ENCODE measurements at regions not wholly inside any gene's neighbourhood (a gene's known extent, or its start where the extent isn't known, plus 50 kb on each side); places are given as distances from the start of the nearest gene placed in this dataset.

DNA sequence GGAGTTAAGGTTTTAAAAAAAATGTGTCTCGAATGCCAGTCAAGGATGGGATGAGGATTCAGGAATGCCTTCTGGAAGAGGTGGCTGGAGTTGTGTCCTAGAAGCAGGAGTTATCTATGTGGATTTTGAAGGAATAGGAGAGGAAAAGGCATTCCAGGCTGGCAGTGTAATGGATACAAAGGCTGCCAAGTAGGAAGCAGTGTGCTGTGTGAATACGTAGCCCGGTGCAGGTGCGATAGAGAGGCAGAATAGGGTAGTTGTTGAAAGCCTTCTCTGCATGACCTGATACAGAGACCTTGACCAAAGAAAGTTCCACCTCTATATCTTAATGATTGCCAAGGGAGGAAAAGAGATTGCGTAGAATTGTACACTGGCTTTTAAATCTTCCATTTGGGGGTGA is 128.1 kb upstream of the ITGB1 start:
- Histone ChIP-seq H3K4me2 (ENCODE audit: insufficient read depth, low read length) (no peak overlapping the region), H3K36me3 (ENCODE audit: control insufficient read depth in 2 of 2, extremely low read depth in 1 of 2, insufficient read depth in 2 of 2, low read length in 2 of 2) (no peaks in the 10 kb centered on the region), H2AFZ (ENCODE audit: low read depth, low read length) (no peak overlapping the region), H3K9me1 (replicated peaks; ENCODE audit: control insufficient read depth, extremely low read depth, insufficient read depth, low read length) (no peaks in the 10 kb centered on the region), H3K9ac (replicated peaks; ENCODE audit: extremely low read depth, insufficient read depth, low read length) (no peak overlapping the region), H4K20me1 (replicated peaks; ENCODE audit: control insufficient read depth, extremely low read depth, insufficient read depth, low read length) (no peaks in the 10 kb centered on the region), H3K27ac (ENCODE audit: insufficient read depth, low read depth, low read length) (no peak overlapping the region), H3K4me3 (replicated peaks in 1 of 3; ENCODE audit: insufficient read depth in 1 of 3, low read depth in 1 of 3, low read length in 3 of 3) (no peak overlapping the region), H3K79me2 (ENCODE audit: control insufficient read depth, insufficient read depth, low read length) (no peaks in the 10 kb centered on the region), H3K9me3 (replicated peaks; ENCODE audit: control insufficient read depth, insufficient read depth, low read length) (no peaks in the 10 kb centered on the region), H3K27me3 (ENCODE audit: control insufficient read depth in 2 of 2, insufficient read depth in 2 of 2, low read length in 2 of 2) (peaks cover 0 to 1% of the 10 kb centered on the region in 2 experiments), H3K4me1 (ENCODE audit: control insufficient read depth, extremely low read depth, insufficient read depth, low read length) (no peaks in the 10 kb centered on the region)
- dilution Hi-C loops (cut with MboI; ENCODE audit: extremely low pct_ligation_motif_present, low sequenced_read_pairs) (no loop called here), intact Hi-C loops (cut with micrococcal nuclease) (no loop called here)
- ChIA-PET POLR2A (no interaction called here), CTCF (no interaction called here)
- TF ChIP-seq POLR2AphosphoS5 (IDR thresholded peaks at IDR 0.05; ENCODE audit: insufficient read depth, low read depth, low read length) (no peak), CTCF (IDR thresholded peaks at IDR 0.05; ENCODE audit: extremely low read depth in 1 of 2, insufficient read depth in 1 of 2, low read depth in 1 of 2, low read length in 2 of 2) (no peak), MYC (IDR thresholded peaks at IDR 0.05; ENCODE audit: low read depth, low read length) (no peak), GATA2 (IDR thresholded peaks at IDR 0.05; ENCODE audit: insufficient read depth, insufficient read length, low read depth, low read length) (no peak), POLR2A (IDR thresholded peaks at IDR 0.05; ENCODE audit: low read depth, low read length) (no peak), JUN (IDR thresholded peaks at IDR 0.05; ENCODE audit: borderline replicate concordance, insufficient read depth, insufficient read length, low read depth) (no peak), EZH2 (IDR thresholded peaks at IDR 0.05; ENCODE audit: borderline replicate concordance, low read depth, low read length, severe bottlenecking) (no peak), FOS (IDR thresholded peaks at IDR 0.05; ENCODE audit: borderline replicate concordance, insufficient read depth, low read length) (no peak)
- BruUV-seq (replicated peaks), result no TSS peak
- FAIRE-seq (no peak), DNase-seq (ENCODE audit: low read depth, low spot score) (no peak)

All from endothelial cell of umbilical vein (primary cell).